H1 (cell line): ENCODE measurements at regions not wholly inside any gene's neighbourhood (a gene's known extent, or its start where the extent isn't known, plus 50 kb on each side); places are given as distances from the start of the nearest gene placed in this dataset.

Experiments used
- CTCF ChIA-PET: fragments of 300-600 bp; sonication (Branson Sonifier 250); formaldehyde crosslinking; loops from one replicate; lab custom pipeline; 2021; ENCODE audit not compliant: partially characterized antibody; lab: Charles Lee
- POLR2A ChIA-PET: fragments of 300-600 bp; sonication (Branson Sonifier 250); formaldehyde crosslinking; loops from one replicate; lab custom pipeline; 2021; ENCODE audit warnings: inconsistent platforms; ENCODE audit not compliant: partially characterized antibody; lab: Charles Lee
- DNase-seq, 2 experiments: peaks; one replicate each; pipeline versions ENCODE4 v3.0.0 to v3.0.0-alpha.2; 2010 to 2022; ENCODE audit warnings: low spot score in 2 of 2, low read depth in 1 of 2, mixed read lengths in 1 of 2
- FAIRE-seq: peaks from 2 replicates; lab custom pipeline; 2011; peaks lifted over from hg19 to GRCh38; lab: Jason Lieb, UNC
- H2AFZ ChIP-seq: 2 replicates; pipeline ENCODE4 v1.8.1; 2012; ENCODE audit warnings: low read length, inconsistent platforms
- H2AK5ac ChIP-seq: 2 replicates; pipeline ENCODE4 v1.6.1; 2013; ENCODE audit warnings: low read depth, low read length
- H2BK120ac ChIP-seq: replicated peaks from 2 replicates; pipeline ENCODE3; 2013; ENCODE audit warnings: low read depth, low read length, inconsistent platforms
- H2BK12ac ChIP-seq: 2 replicates; pipeline ENCODE4 v1.6.1; 2013; ENCODE audit warnings: low read depth, low read length
- H2BK15ac ChIP-seq: 2 replicates; pipeline ENCODE4 v1.6.1; 2013; ENCODE audit warnings: low read length
- H2BK20ac ChIP-seq: 2 replicates; pipeline ENCODE4 v1.6.1; 2013; ENCODE audit warnings: low read length
- H2BK5ac ChIP-seq: 2 replicates; pipeline ENCODE4 v1.6.1; 2013; ENCODE audit warnings: low read depth, low read length
- H3K14ac ChIP-seq: 2 replicates; pipeline ENCODE4 v1.6.1; 2013; ENCODE audit warnings: inconsistent platforms; ENCODE audit not compliant: insufficient read length
- H3K18ac ChIP-seq: 2 replicates; pipeline ENCODE4 v1.6.1; 2013; ENCODE audit warnings: low read length; ENCODE audit errors: extremely low read depth
- H3K23ac ChIP-seq: 2 replicates; pipeline ENCODE4 v1.6.1; 2013; ENCODE audit warnings: inconsistent platforms; ENCODE audit not compliant: insufficient read length
- H3K23me2 ChIP-seq: 2 replicates; pipeline ENCODE4 v1.6.1; 2013; ENCODE audit warnings: low read depth, low read length
- H3K27ac ChIP-seq: 2 replicates; pipeline ENCODE4 v1.6.1; 2011; ENCODE audit warnings: low read depth, low read length, inconsistent platforms
- H3K27me3 ChIP-seq, 4 experiments: replicated peaks in 1 of 4; 1 replicate in 1 of 4; 2 replicates in 3 of 4; pipeline versions ENCODE4 v1.6.1 to v1.8.1; 2011 to 2013; ENCODE audit warnings: low read length in 3 of 4, mild to moderate bottlenecking in 3 of 4, inconsistent platforms in 2 of 4, mixed read lengths in 2 of 4, moderate library complexity in 1 of 4; ENCODE audit not compliant: control insufficient read depth in 3 of 4, insufficient read depth in 3 of 4; ENCODE audit errors: extremely low read depth in 1 of 4
- H3K36me3 ChIP-seq, 4 experiments: 2 replicates each; pipeline versions ENCODE4 v1.6.1 to v1.8.1; 2011 to 2013; ENCODE audit warnings: mild to moderate bottlenecking in 4 of 4, low read length in 3 of 4, moderate library complexity in 2 of 4, control low read depth in 1 of 4, inconsistent platforms in 1 of 4; ENCODE audit not compliant: insufficient read depth in 4 of 4, control insufficient read depth in 2 of 4
- H3K4ac ChIP-seq: replicated peaks from 2 replicates; pipeline ENCODE3; 2013; ENCODE audit warnings: low read length, low read depth, mixed read lengths, inconsistent platforms; ENCODE audit not compliant: insufficient read length
- H3K4me1 ChIP-seq, 4 experiments: replicated peaks in 1 of 4; 1 replicate in 1 of 4; 2 replicates in 3 of 4; pipeline versions ENCODE4 v1.6.1 to v1.8.1; 2011 to 2013; ENCODE audit warnings: low read length in 3 of 4, inconsistent platforms in 2 of 4, mixed read lengths in 1 of 4; ENCODE audit not compliant: insufficient read depth in 4 of 4, control insufficient read depth in 3 of 4
- H3K4me2 ChIP-seq, 2 experiments: 2 replicates each; pipeline versions ENCODE4 v1.6.1 to v1.8.1; 2011 to 2013; ENCODE audit warnings: low read depth in 2 of 2, low read length in 2 of 2, control low read depth in 1 of 2, inconsistent platforms in 1 of 2, mild to moderate bottlenecking in 1 of 2; ENCODE audit not compliant: insufficient read depth in 1 of 2
- H3K4me3 ChIP-seq, 4 experiments: fragments of 200-600, 300-600 bp in 1 of 4; sonication (generic), shearing (Covaris generic), sonication (Bioruptor Twin) in 1 of 4; 2 replicates each; pipeline versions ENCODE4 v1.5.1 to v1.8.1; 2011 to 2016; ENCODE audit warnings: low read length in 4 of 4, low read depth in 3 of 4, control low read depth in 2 of 4, inconsistent platforms in 2 of 4, mild to moderate bottlenecking in 2 of 4, mixed read lengths in 1 of 4, moderate library complexity in 1 of 4; ENCODE audit not compliant: insufficient read depth in 2 of 4; ENCODE audit errors: extremely low read depth in 1 of 4
- H3K56ac ChIP-seq: replicated peaks from 2 replicates; pipeline ENCODE3; 2013; ENCODE audit warnings: low read depth, mild to moderate bottlenecking, mixed read lengths, low read length, inconsistent platforms; ENCODE audit not compliant: insufficient read length
- H3K79me1 ChIP-seq: 2 replicates; pipeline ENCODE4 v1.6.1; 2013; ENCODE audit warnings: low read depth, low read length, control low read depth
- H3K79me2 ChIP-seq, 2 experiments: 2 replicates each; pipeline versions ENCODE4 v1.6.1 to v1.8.1; 2012 to 2013; ENCODE audit warnings: low read length in 2 of 2, mild to moderate bottlenecking in 2 of 2, inconsistent platforms in 1 of 2; ENCODE audit not compliant: insufficient read depth in 2 of 2, control insufficient read depth in 1 of 2
- H3K9ac ChIP-seq, 4 experiments: replicated peaks in 1 of 4; 1 replicate in 1 of 4; 2 replicates in 3 of 4; pipeline versions ENCODE4 v1.6.1 to v1.8.1; 2011 to 2013; ENCODE audit warnings: low read depth in 3 of 4, low read length in 3 of 4, control low read depth in 2 of 4, mild to moderate bottlenecking in 2 of 4, moderate library complexity in 2 of 4, inconsistent platforms in 1 of 4; ENCODE audit errors: extremely low read depth in 1 of 4
- H3K9me3 ChIP-seq, 2 experiments: 2 replicates each; pipeline versions ENCODE4 v1.6.1 to v1.8.1; 2012 to 2013; ENCODE audit warnings: mild to moderate bottlenecking in 2 of 2, moderate library complexity in 2 of 2, control low read depth in 1 of 2, inconsistent platforms in 1 of 2, low read depth in 1 of 2, low read length in 1 of 2, mixed read lengths in 1 of 2; ENCODE audit not compliant: insufficient read depth in 2 of 2
- H4K20me1 ChIP-seq, 2 experiments: replicated peaks in 1 of 2; 2 replicates each; pipeline versions ENCODE3 to v1.8.1; 2011 to 2013; ENCODE audit warnings: inconsistent platforms in 2 of 2, low read length in 2 of 2, mild to moderate bottlenecking in 1 of 2; ENCODE audit not compliant: insufficient read depth in 2 of 2, control insufficient read depth in 1 of 2
- H4K5ac ChIP-seq: 2 replicates; pipeline ENCODE4 v1.6.1; 2013; ENCODE audit warnings: low read length, low read depth, mixed read lengths, inconsistent platforms; ENCODE audit not compliant: insufficient read length
- H4K8ac ChIP-seq: 2 replicates; pipeline ENCODE4 v1.8.0; 2013; ENCODE audit warnings: mild to moderate bottlenecking, moderate library complexity, low read length, inconsistent platforms; ENCODE audit not compliant: insufficient read depth; ENCODE audit errors: extremely low read depth
- H4K91ac ChIP-seq: replicated peaks from 2 replicates; pipeline ENCODE3; 2013; ENCODE audit warnings: low read length, mixed read lengths, inconsistent platforms; ENCODE audit not compliant: insufficient read length
- WGBS, 2 experiments: shearing (Covaris generic) in 1 of 2; methylation state at CpG; one replicate each; pipeline versions ENCODE4 v1.1.6 to v1.1.7; 2013 to 2015; ENCODE audit warnings: low lambda C conversion rate in 2 of 2, mixed read lengths in 2 of 2, inconsistent platforms in 1 of 2, low coverage in 1 of 2, missing lambda C conversion rate in 1 of 2; ENCODE audit not compliant: insufficient replicate concordance in 2 of 2, insufficient coverage in 1 of 2, insufficient read length in 1 of 2; ENCODE audit errors: extremely low coverage in 1 of 2, missing lambda C conversion rate in 1 of 2; 5-methylcytosine and 5-hydroxymethylcytosine counted together
- TF ChIP-seq, protein P1 (sequence below): fragments of 300-600 bp; sonication (generic); IDR thresholded peaks from 2 replicates; pipeline ENCODE4 v1.7.1; 2012; ENCODE audit warnings: low read length, moderate library complexity, mild to moderate bottlenecking, inconsistent platforms; ENCODE audit not compliant: insufficient replicate concordance

DNA sequence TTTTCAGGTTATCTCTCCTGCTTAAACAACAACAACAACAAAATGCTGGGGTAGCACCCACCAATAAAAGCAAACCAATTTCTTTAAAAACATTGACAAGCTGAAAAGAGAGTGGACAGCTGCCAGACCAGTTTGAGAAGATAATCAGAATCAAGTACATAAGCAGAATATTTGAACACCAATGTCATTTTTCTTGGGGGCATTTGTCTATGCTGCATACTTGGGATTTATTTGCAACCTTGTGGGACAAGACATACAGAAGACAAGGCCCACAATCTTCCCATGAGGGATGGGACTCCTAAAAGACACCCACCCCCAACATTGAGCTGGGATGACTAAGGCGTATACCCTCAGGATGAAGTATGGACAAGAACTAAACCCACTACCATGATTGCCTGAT lies 62.2 kb upstream of the NXPH2 start:
- Histone ChIP-seq H2AFZ (no peak overlapping the region), H2BK20ac (no peak overlapping the region), H2BK15ac (no peak overlapping the region), H3K14ac (no peak overlapping the region), H2AK5ac (no peak overlapping the region), H2BK12ac (no peak overlapping the region), H3K23ac (no peak overlapping the region), H3K36me3 (no peaks in the 10 kb centered on the region), H3K9ac (no peak overlapping the region), H3K79me2 (no peaks in the 10 kb centered on the region), H3K23me2 (no peaks in the 10 kb centered on the region), H4K91ac (no peak overlapping the region), H3K9me3 (no peaks in the 10 kb centered on the region), H3K27me3 (no peaks in the 10 kb centered on the region), H3K79me1 (no peaks in the 10 kb centered on the region), H3K4me2 (no peak overlapping the region), H3K4me1 (no peaks in the 10 kb centered on the region), H4K5ac (no peak overlapping the region), H3K4ac (no peak overlapping the region), H2BK5ac (no peak overlapping the region), H3K4me3 (no peak overlapping the region), H3K18ac (no peak overlapping the region), H4K20me1 (no peaks in the 10 kb centered on the region), H3K56ac (no peak overlapping the region), H2BK120ac (no peak overlapping the region), H4K8ac (no peak overlapping the region), H3K27ac (no peak overlapping the region)
- TF ChIP-seq, protein P1, sequence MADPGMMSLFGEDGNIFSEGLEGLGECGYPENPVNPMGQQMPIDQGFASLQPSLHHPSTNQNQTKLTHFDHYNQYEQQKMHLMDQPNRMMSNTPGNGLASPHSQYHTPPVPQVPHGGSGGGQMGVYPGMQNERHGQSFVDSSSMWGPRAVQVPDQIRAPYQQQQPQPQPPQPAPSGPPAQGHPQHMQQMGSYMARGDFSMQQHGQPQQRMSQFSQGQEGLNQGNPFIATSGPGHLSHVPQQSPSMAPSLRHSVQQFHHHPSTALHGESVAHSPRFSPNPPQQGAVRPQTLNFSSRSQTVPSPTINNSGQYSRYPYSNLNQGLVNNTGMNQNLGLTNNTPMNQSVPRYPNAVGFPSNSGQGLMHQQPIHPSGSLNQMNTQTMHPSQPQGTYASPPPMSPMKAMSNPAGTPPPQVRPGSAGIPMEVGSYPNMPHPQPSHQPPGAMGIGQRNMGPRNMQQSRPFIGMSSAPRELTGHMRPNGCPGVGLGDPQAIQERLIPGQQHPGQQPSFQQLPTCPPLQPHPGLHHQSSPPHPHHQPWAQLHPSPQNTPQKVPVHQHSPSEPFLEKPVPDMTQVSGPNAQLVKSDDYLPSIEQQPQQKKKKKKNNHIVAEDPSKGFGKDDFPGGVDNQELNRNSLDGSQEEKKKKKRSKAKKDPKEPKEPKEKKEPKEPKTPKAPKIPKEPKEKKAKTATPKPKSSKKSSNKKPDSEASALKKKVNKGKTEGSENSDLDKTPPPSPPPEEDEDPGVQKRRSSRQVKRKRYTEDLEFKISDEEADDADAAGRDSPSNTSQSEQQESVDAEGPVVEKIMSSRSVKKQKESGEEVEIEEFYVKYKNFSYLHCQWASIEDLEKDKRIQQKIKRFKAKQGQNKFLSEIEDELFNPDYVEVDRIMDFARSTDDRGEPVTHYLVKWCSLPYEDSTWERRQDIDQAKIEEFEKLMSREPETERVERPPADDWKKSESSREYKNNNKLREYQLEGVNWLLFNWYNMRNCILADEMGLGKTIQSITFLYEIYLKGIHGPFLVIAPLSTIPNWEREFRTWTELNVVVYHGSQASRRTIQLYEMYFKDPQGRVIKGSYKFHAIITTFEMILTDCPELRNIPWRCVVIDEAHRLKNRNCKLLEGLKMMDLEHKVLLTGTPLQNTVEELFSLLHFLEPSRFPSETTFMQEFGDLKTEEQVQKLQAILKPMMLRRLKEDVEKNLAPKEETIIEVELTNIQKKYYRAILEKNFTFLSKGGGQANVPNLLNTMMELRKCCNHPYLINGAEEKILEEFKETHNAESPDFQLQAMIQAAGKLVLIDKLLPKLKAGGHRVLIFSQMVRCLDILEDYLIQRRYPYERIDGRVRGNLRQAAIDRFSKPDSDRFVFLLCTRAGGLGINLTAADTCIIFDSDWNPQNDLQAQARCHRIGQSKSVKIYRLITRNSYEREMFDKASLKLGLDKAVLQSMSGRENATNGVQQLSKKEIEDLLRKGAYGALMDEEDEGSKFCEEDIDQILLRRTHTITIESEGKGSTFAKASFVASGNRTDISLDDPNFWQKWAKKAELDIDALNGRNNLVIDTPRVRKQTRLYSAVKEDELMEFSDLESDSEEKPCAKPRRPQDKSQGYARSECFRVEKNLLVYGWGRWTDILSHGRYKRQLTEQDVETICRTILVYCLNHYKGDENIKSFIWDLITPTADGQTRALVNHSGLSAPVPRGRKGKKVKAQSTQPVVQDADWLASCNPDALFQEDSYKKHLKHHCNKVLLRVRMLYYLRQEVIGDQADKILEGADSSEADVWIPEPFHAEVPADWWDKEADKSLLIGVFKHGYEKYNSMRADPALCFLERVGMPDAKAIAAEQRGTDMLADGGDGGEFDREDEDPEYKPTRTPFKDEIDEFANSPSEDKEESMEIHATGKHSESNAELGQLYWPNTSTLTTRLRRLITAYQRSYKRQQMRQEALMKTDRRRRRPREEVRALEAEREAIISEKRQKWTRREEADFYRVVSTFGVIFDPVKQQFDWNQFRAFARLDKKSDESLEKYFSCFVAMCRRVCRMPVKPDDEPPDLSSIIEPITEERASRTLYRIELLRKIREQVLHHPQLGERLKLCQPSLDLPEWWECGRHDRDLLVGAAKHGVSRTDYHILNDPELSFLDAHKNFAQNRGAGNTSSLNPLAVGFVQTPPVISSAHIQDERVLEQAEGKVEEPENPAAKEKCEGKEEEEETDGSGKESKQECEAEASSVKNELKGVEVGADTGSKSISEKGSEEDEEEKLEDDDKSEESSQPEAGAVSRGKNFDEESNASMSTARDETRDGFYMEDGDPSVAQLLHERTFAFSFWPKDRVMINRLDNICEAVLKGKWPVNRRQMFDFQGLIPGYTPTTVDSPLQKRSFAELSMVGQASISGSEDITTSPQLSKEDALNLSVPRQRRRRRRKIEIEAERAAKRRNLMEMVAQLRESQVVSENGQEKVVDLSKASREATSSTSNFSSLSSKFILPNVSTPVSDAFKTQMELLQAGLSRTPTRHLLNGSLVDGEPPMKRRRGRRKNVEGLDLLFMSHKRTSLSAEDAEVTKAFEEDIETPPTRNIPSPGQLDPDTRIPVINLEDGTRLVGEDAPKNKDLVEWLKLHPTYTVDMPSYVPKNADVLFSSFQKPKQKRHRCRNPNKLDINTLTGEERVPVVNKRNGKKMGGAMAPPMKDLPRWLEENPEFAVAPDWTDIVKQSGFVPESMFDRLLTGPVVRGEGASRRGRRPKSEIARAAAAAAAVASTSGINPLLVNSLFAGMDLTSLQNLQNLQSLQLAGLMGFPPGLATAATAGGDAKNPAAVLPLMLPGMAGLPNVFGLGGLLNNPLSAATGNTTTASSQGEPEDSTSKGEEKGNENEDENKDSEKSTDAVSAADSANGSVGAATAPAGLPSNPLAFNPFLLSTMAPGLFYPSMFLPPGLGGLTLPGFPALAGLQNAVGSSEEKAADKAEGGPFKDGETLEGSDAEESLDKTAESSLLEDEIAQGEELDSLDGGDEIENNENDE: no peak
- POLR2A ChIA-PET: no interaction called here
- DNase-seq: no peak
- CTCF ChIA-PET: interaction anchor here (0.9 to 2.4 kb wide), 11 partner anchors 9 to 929 kb away, joined by 3 to 9 read pairs (median 4); no protein-coding TSS in a partner anchor
- 100% methylated on average over 1 of the region's 1 CpG; no CpG with 5 or more reads in 1 of the 2 experiments for WGBS, 2 experiments
- FAIRE-seq: no peak
